GM12878 (cell line): ENCODE measurements at regions not wholly inside any gene's neighbourhood (a gene's known extent, or its start where the extent isn't known, plus 50 kb on each side); places are given as distances from the start of the nearest gene placed in this dataset.

ENCODE experiments used
- ATAC-seq: fragments of 200-7000 bp; cut with Tn5 transposase; 3 replicates; pipeline ENCODE4 v1.9.1; 2020; ENCODE audit warnings: mild to moderate bottlenecking, moderate library complexity
- BruUV-seq: library from RNA; stranded (reverse); fragments of 400-500 nt; replicated peaks from 2 replicates; lab custom pipeline; 2021; lab: Mats Ljungman, UMichigan
- CTCF ChIA-PET: fragments of 300-600 bp; sonication (Branson Sonifier 250); formaldehyde crosslinking; extraction: SDS; loops from one replicate; lab custom pipeline; 2021; ENCODE audit warnings: inconsistent platforms; lab: Yijun Ruan, JAX
- POLR2A ChIA-PET: fragments of 350-600 bp; formaldehyde crosslinking; extraction: SDS; loops from one replicate; lab custom pipeline; 2021; ENCODE audit warnings: inconsistent platforms; lab: Charles Lee
- RAD21 ChIA-PET: fragments of 300-600 bp; sonication (Branson Sonifier 250); formaldehyde crosslinking; loops from one replicate; lab custom pipeline; 2023; ENCODE audit warnings: antibody characterized with exemption; ENCODE audit not compliant: unreplicated experiment; lab: Charles Lee
- SMC1A ChIA-PET: fragments of 300-600 bp; sonication (Branson Sonifier 250); formaldehyde crosslinking; loops from one replicate; lab custom pipeline; 2023; ENCODE audit not compliant: unreplicated experiment, uncharacterized antibody; lab: Charles Lee
- DNase-seq: peaks from one replicate; pipeline ENCODE4 v3.0.0-alpha.2; 2011; ENCODE audit warnings: low read depth, low spot score
- FAIRE-seq: peaks from 3 replicates; lab custom pipeline; 2011; peaks lifted over from hg19 to GRCh38; lab: Jason Lieb, UNC
- H2AFZ ChIP-seq: 2 replicates; pipeline ENCODE4 v1.6.0; 2011; ENCODE audit warnings: low read depth, low read length, control low read depth; ENCODE audit not compliant: control insufficient read depth
- H3K27ac ChIP-seq: 2 replicates; pipeline ENCODE4 v1.5.1; 2011; ENCODE audit warnings: control low read depth; ENCODE audit not compliant: control insufficient read depth, insufficient read depth
- H3K27me3 ChIP-seq, 2 experiments: replicated peaks in 1 of 2; 2 replicates each; pipeline versions ENCODE4 v1.6.0 to v1.6.1; 2011; ENCODE audit warnings: low read length in 1 of 2; ENCODE audit not compliant: control insufficient read depth in 2 of 2, insufficient read depth in 2 of 2
- H3K36me3 ChIP-seq, 2 experiments: 2 replicates each; pipeline ENCODE4 v1.5.1; 2011; ENCODE audit warnings: low read length in 1 of 2; ENCODE audit not compliant: control insufficient read depth in 2 of 2, insufficient read depth in 2 of 2
- H3K4me1 ChIP-seq: 2 replicates; pipeline ENCODE4 v1.6.1; 2011; ENCODE audit warnings: mild to moderate bottlenecking, low read length, moderate library complexity, mixed read lengths; ENCODE audit not compliant: control insufficient read depth, insufficient read depth
- H3K4me2 ChIP-seq: 2 replicates; pipeline ENCODE4 v1.6.0; 2011; ENCODE audit warnings: control low read depth; ENCODE audit not compliant: control insufficient read depth, insufficient read depth
- H3K4me3 ChIP-seq: fragments of 200-600 bp; sonication (generic); 2 replicates; pipeline ENCODE4 v1.5.1; 2016
- H3K79me2 ChIP-seq: 2 replicates; pipeline ENCODE4 v1.6.0; 2011; ENCODE audit warnings: low read length; ENCODE audit not compliant: control insufficient read depth, insufficient read depth
- H3K9ac ChIP-seq: 2 replicates; pipeline ENCODE4 v1.8.0; 2011; ENCODE audit warnings: low read length, control low read depth, mixed read lengths; ENCODE audit not compliant: control insufficient read depth, insufficient read depth
- H3K9me3 ChIP-seq: replicated peaks from 3 replicates; pipeline ENCODE4 v1.5.1; 2011; ENCODE audit warnings: mild to moderate bottlenecking, low read length; ENCODE audit not compliant: control insufficient read depth, insufficient read depth
- H4K20me1 ChIP-seq: 2 replicates; pipeline ENCODE4 v1.6.0; 2011; ENCODE audit not compliant: control insufficient read depth, insufficient read depth
- CEBPZ ChIP-seq: fragments of 150-350 bp; IDR thresholded peaks from 2 replicates; pipeline ENCODE4 v1.6.1; 2016; ENCODE audit warnings: low read depth, low read length
- HSF1 ChIP-seq: fragments of 150-350 bp; IDR thresholded peaks from 2 replicates; pipeline ENCODE4 v1.6.1; 2014; ENCODE audit warnings: mild to moderate bottlenecking, low read depth, low read length
- IRF3 ChIP-seq: fragments of 450-650 bp; IDR thresholded peaks from 2 replicates; pipeline ENCODE4 v1.6.1; 2014; ENCODE audit warnings: mild to moderate bottlenecking
- IRF5 ChIP-seq: fragments of 450-650 bp; IDR thresholded peaks from 2 replicates; pipeline ENCODE4 v1.6.1; 2017; ENCODE audit warnings: borderline replicate concordance
- MEF2A ChIP-seq: IDR thresholded peaks from 2 replicates; pipeline ENCODE4 v1.6.1; 2011; ENCODE audit warnings: low read depth, mild to moderate bottlenecking, low read length, moderate library complexity; ENCODE audit not compliant: insufficient read depth
- MTA3 ChIP-seq: IDR thresholded peaks from 2 replicates; pipeline ENCODE4 v1.6.1; 2012; ENCODE audit warnings: low read length, inconsistent platforms, borderline replicate concordance
- NFXL1 ChIP-seq: fragments of 450-650 bp; IDR thresholded peaks from 2 replicates; pipeline ENCODE4 v1.6.1; 2017; ENCODE audit warnings: antibody characterized with exemption, mild to moderate bottlenecking, borderline replicate concordance
- RBBP5 ChIP-seq: fragments of 200-600 bp; sonication (generic); conservative IDR thresholded peaks from 2 replicates; pipeline ENCODE4 v1.6.1; 2016
- RCOR1 ChIP-seq: conservative IDR thresholded peaks from 2 replicates; pipeline ENCODE4 v1.6.1; 2012; ENCODE audit warnings: low read depth, low read length, improper control_type of control experiment
- SMAD1 ChIP-seq: fragments of 450-650 bp; IDR thresholded peaks from 2 replicates; pipeline ENCODE4 v1.6.1; 2018; ENCODE audit warnings: mild to moderate bottlenecking, low read depth; ENCODE audit not compliant: partially characterized antibody
- SMARCA5 ChIP-seq: fragments of 450-650 bp; IDR thresholded peaks from 2 replicates; pipeline ENCODE4 v1.6.1; 2017; ENCODE audit warnings: mild to moderate bottlenecking
- ZNF622 ChIP-seq: fragments of 450-650 bp; IDR thresholded peaks from 2 replicates; pipeline ENCODE4 v1.6.1; 2017; ENCODE audit warnings: mild to moderate bottlenecking, inconsistent platforms
- WGBS: methylation state at CpG from one replicate; pipeline ENCODE4 v1.1.6; 2016; ENCODE audit warnings: low lambda C conversion rate; ENCODE audit not compliant: insufficient replicate concordance, insufficient coverage; ENCODE audit errors: missing lambda C conversion rate; 5-methylcytosine and 5-hydroxymethylcytosine counted together
- in situ Hi-C: fragments of 300-500 bp; cut with MboI; formaldehyde crosslinking; loops from 9 replicates; pipeline ENCODE4 v1.14.3; 2018; ENCODE audit warnings: mixed read lengths
- intact Hi-C: fragments of 100-400 bp; cut with micrococcal nuclease; formaldehyde crosslinking; loops from one replicate; pipeline ENCODE4 v1.14.2; 2022; ENCODE audit not compliant: unreplicated experiment

GRCh38 chr4:71974681-71975080 is 57.1 kb upstream of the NPFFR2 start:
- Histone ChIP-seq H3K27ac (no peak overlapping the region), H2AFZ (no peak overlapping the region), H3K36me3 (no peaks in the 10 kb centered on the region), H3K9ac (no peak overlapping the region), H3K4me2 (no peak overlapping the region), H3K4me1 (no peaks in the 10 kb centered on the region), H3K9me3 (no peaks in the 10 kb centered on the region), H3K27me3 (no peaks in the 10 kb centered on the region), H3K4me3 (no peak overlapping the region), H3K79me2 (no peaks in the 10 kb centered on the region), H4K20me1 (no peaks in the 10 kb centered on the region)
- TF ChIP-seq SMAD1, result no peak
- no peak for TF ChIP-seq SMARCA5
- TF ChIP-seq IRF3, result no peak
- intact Hi-C loops, result no loop called here
- no peak for DNase-seq
- in situ Hi-C loops, result no loop called here
- no peak for ATAC-seq
- ChIA-PET CTCF (no interaction called here), RAD21 (no interaction called here), POLR2A (no interaction called here), SMC1A (no interaction called here)
- WGBS, result 12% methylated on average over 4 of the region's 4 CpGs
- BruUV-seq, result no TSS peak
- no peak for FAIRE-seq

GRCh38 chr4:71976523-71976922 is 55.3 kb upstream of the NPFFR2 start:
- ATAC-seq, result no peak
- no peaks in the 10 kb centered on the region for H3K36me3 ChIP-seq
- ChIA-PET SMC1A (interaction anchor here (1.7 kb wide), 1 partner anchor 270 kb away, joined by 3 read pairs; no protein-coding TSS in a partner anchor), CTCF (interaction anchor here (0.7 kb wide), 1 partner anchor 21 kb away, joined by 3 read pairs; no protein-coding TSS in a partner anchor), POLR2A (no interaction called here), RAD21 (no interaction called here)
- intact Hi-C loops, result no loop called here
- no peaks in the 10 kb centered on the region for H3K27me3 ChIP-seq
- no peaks in the 10 kb centered on the region for H3K9me3 ChIP-seq
- H2AFZ ChIP-seq, result no peak overlapping the region
- no TSS peak for BruUV-seq
- no peaks in the 10 kb centered on the region for H3K4me1 ChIP-seq
- no peak overlapping the region for H3K27ac ChIP-seq
- H3K9ac ChIP-seq, result no peak overlapping the region
- no peak for FAIRE-seq
- H3K79me2 ChIP-seq, result no peaks in the 10 kb centered on the region
- DNase-seq, result no peak
- no peak overlapping the region for H3K4me3 ChIP-seq
- in situ Hi-C loops, result no loop called here
- no peak overlapping the region for H3K4me2 ChIP-seq
- no peaks in the 10 kb centered on the region for H4K20me1 ChIP-seq
- TF ChIP-seq RCOR1 (no peak), MTA3 (no peak), CEBPZ (no peak), HSF1 (no peak), RBBP5 (no peak), ZNF622 (no peak), NFXL1 (no peak), IRF5 (no peak), MEF2A (no peak)
